ENCODE measurements at regions not wholly inside any gene's neighbourhood (a gene's known extent, or its start where the extent isn't known, plus 50 kb on each side); places are given as distances from the start of the nearest gene placed in this dataset.

DNA sequence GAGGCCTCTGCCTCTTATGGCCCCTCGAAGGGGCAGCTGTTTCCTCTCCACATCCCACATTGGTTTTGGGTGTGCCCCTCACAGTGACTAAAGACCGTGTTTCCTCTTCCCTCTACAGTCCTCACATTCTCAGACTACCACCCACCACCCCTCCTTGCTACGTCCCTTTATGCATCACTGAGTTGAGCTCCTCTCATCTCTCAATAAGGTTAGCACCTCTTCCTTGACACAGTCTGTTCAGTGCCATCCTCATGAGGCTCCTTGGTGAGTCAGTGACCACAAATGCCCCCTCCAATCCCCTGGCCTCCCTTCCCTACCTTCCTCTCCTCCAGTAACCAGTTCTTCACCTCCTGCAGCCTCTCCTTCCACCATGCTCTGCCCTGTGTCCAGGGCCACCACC is 239.1 kb upstream of the MYO3A start:
- Histone ChIP-seq H3K36me3 (ENCODE audit: control insufficient read depth in 1 of 2, insufficient read depth in 2 of 2, low read depth in 1 of 2, low read length in 2 of 2) (no peaks in the 10 kb centered on the region), H3K27ac (ENCODE audit: low read length, poor library complexity, severe bottlenecking) (no peak overlapping the region), H3K4ac (ENCODE audit: low read depth in 1 of 2, low read length in 2 of 2) (no peak overlapping the region), H3K4me1 (ENCODE audit: control insufficient read depth, insufficient read depth, low read depth, low read length) (peaks cover 1% of the 10 kb centered on the region), H2AFZ (ENCODE audit: low read depth, low read length) (no peak overlapping the region), H2BK12ac (ENCODE audit: low read length in 2 of 2) (no peak overlapping the region), H3K18ac (ENCODE audit: low read depth in 1 of 2, low read length in 2 of 2) (no peak overlapping the region), H3K14ac (ENCODE audit: low read length in 2 of 2) (no peak overlapping the region), H3K79me1 (replicated peaks; ENCODE audit: low read length, poor library complexity, severe bottlenecking) (no peaks in the 10 kb centered on the region), H3K27me3 (ENCODE audit: control insufficient read depth in 1 of 2, insufficient read depth in 1 of 2, low read length in 2 of 2) (peaks cover 0 to 18% of the 10 kb centered on the region in 2 experiments), H3K23ac (ENCODE audit: low read length in 2 of 2) (no peak overlapping the region), H4K91ac (ENCODE audit: low read length) (no peak overlapping the region), H4K8ac (ENCODE audit: low read length) (no peak overlapping the region), H3K4me2 (ENCODE audit: low read length, poor library complexity, severe bottlenecking) (no peak overlapping the region), H3K4me3 (ENCODE audit: insufficient read depth in 1 of 2, low read depth in 1 of 2, low read length in 2 of 2) (no peak overlapping the region), H3K9me3 (ENCODE audit: control insufficient read depth, low read length) (no peaks in the 10 kb centered on the region), H2BK5ac (ENCODE audit: low read depth, low read length, poor library complexity, severe bottlenecking) (no peak overlapping the region), H3K9ac (ENCODE audit: low read length) (no peak overlapping the region), H2BK120ac (ENCODE audit: low read depth, low read length) (no peak overlapping the region), H2BK15ac (ENCODE audit: low read depth, poor library complexity, severe bottlenecking) (no peak overlapping the region), H2AK5ac (ENCODE audit: low read length, severe bottlenecking) (no peak overlapping the region)
- WGBS, result 75% methylated on average over 3 of the region's 3 CpGs
- DNase-seq, result no peak

DNA sequence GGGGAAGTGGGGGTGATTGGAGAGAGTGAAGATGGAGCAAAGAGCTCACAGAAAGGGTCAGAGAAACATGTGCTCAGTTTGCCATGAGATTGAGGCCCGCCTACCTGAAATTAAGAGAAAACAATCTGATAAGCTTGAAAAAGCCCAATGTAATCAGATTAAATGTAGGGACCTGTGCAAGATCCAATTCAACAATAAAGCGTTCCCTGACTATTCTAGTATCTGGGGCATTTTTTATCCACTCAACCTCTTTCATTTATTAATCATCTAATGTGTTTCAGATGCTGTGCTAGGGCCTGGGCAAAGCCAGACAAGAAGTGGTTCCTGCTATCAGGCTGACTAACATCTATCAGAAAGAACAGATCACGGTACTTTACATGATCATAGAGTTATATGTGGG is 238.4 kb upstream of the MYO3A start:
- H3K14ac ChIP-seq (ENCODE audit: low read length in 2 of 2), result no peak overlapping the region
- no peak for DNase-seq
- H3K79me1 ChIP-seq (replicated peaks; ENCODE audit: low read length, poor library complexity, severe bottlenecking), result no peaks in the 10 kb centered on the region
- no peak overlapping the region for H4K8ac ChIP-seq (ENCODE audit: low read length)
- H3K9me3 ChIP-seq (ENCODE audit: control insufficient read depth, low read length), result no peaks in the 10 kb centered on the region
- H3K9ac ChIP-seq (ENCODE audit: low read length), result no peak overlapping the region
- no peak overlapping the region for H3K23ac ChIP-seq (ENCODE audit: low read length in 2 of 2)
- no peak overlapping the region for H3K4ac ChIP-seq (ENCODE audit: low read depth in 1 of 2, low read length in 2 of 2)
- H3K27me3 ChIP-seq (ENCODE audit: control insufficient read depth in 1 of 2, insufficient read depth in 1 of 2, low read length in 2 of 2), result peaks cover 0 to 18% of the 10 kb centered on the region in 2 experiments
- H4K91ac ChIP-seq (ENCODE audit: low read length), result no peak overlapping the region
- H2BK12ac ChIP-seq (ENCODE audit: low read length in 2 of 2), result no peak overlapping the region
- no peak overlapping the region for H2BK15ac ChIP-seq (ENCODE audit: low read depth, poor library complexity, severe bottlenecking)
- no peak overlapping the region for H3K27ac ChIP-seq (ENCODE audit: low read length, poor library complexity, severe bottlenecking)
- 42% methylated on average over 2 of the region's 3 CpGs for WGBS
- H2AFZ ChIP-seq (ENCODE audit: low read depth, low read length), result no peak overlapping the region
- no peak overlapping the region for H3K18ac ChIP-seq (ENCODE audit: low read depth in 1 of 2, low read length in 2 of 2)
- H3K36me3 ChIP-seq (ENCODE audit: control insufficient read depth in 1 of 2, insufficient read depth in 2 of 2, low read depth in 1 of 2, low read length in 2 of 2), result no peaks in the 10 kb centered on the region
- no peak overlapping the region for H2AK5ac ChIP-seq (ENCODE audit: low read length, severe bottlenecking)
- no peak overlapping the region for H3K4me2 ChIP-seq (ENCODE audit: low read length, poor library complexity, severe bottlenecking)
- H2BK120ac ChIP-seq (ENCODE audit: low read depth, low read length), result no peak overlapping the region
- H3K4me1 ChIP-seq (ENCODE audit: control insufficient read depth, insufficient read depth, low read depth, low read length), result peaks cover 1% of the 10 kb centered on the region
- no peak overlapping the region for H2BK5ac ChIP-seq (ENCODE audit: low read depth, low read length, poor library complexity, severe bottlenecking)
- H3K4me3 ChIP-seq (ENCODE audit: insufficient read depth in 1 of 2, low read depth in 1 of 2, low read length in 2 of 2), result no peak overlapping the region

- no peak overlapping the region for H3K23ac ChIP-seq (ENCODE audit: low read length in 2 of 2)
- H3K9ac ChIP-seq (ENCODE audit: low read length), result no peak overlapping the region
- peaks cover 1% of the 10 kb centered on the region for H3K4me1 ChIP-seq (ENCODE audit: control insufficient read depth, insufficient read depth, low read depth, low read length)
- no peak overlapping the region for H3K4me2 ChIP-seq (ENCODE audit: low read length, poor library complexity, severe bottlenecking)
- H3K9me3 ChIP-seq (ENCODE audit: control insufficient read depth, low read length), result no peaks in the 10 kb centered on the region
- DNase-seq, result no peak
- no peak overlapping the region for H2BK120ac ChIP-seq (ENCODE audit: low read depth, low read length)
- no peak overlapping the region for H2BK12ac ChIP-seq (ENCODE audit: low read length in 2 of 2)
- H3K14ac ChIP-seq (ENCODE audit: low read length in 2 of 2), result no peak overlapping the region
- no peak overlapping the region for H4K8ac ChIP-seq (ENCODE audit: low read length)
- H4K91ac ChIP-seq (ENCODE audit: low read length), result no peak overlapping the region
- no peak overlapping the region for H2BK5ac ChIP-seq (ENCODE audit: low read depth, low read length, poor library complexity, severe bottlenecking)
- H2AK5ac ChIP-seq (ENCODE audit: low read length, severe bottlenecking), result no peak overlapping the region
- H3K79me1 ChIP-seq (replicated peaks; ENCODE audit: low read length, poor library complexity, severe bottlenecking), result no peaks in the 10 kb centered on the region
- H3K18ac ChIP-seq (ENCODE audit: low read depth in 1 of 2, low read length in 2 of 2), result no peak overlapping the region
- no peak overlapping the region for H2BK15ac ChIP-seq (ENCODE audit: low read depth, poor library complexity, severe bottlenecking)
- H2AFZ ChIP-seq (ENCODE audit: low read depth, low read length), result no peak overlapping the region
- H3K4me3 ChIP-seq (ENCODE audit: insufficient read depth in 1 of 2, low read depth in 1 of 2, low read length in 2 of 2), result no peak overlapping the region
- H3K27me3 ChIP-seq (ENCODE audit: control insufficient read depth in 1 of 2, insufficient read depth in 1 of 2, low read length in 2 of 2), result peaks cover 0 to 16% of the 10 kb centered on the region in 2 experiments
- no peak overlapping the region for H3K27ac ChIP-seq (ENCODE audit: low read length, poor library complexity, severe bottlenecking)
- WGBS, result 76% methylated on average over 6 of the region's 6 CpGs
- H3K4ac ChIP-seq (ENCODE audit: low read depth in 1 of 2, low read length in 2 of 2), result no peak overlapping the region
- no peaks in the 10 kb centered on the region for H3K36me3 ChIP-seq (ENCODE audit: control insufficient read depth in 1 of 2, insufficient read depth in 2 of 2, low read depth in 1 of 2, low read length in 2 of 2)
These were observed 237.9 kb upstream of the MYO3A start for GRCh38 chr10:25696013-25696708.

DNA sequence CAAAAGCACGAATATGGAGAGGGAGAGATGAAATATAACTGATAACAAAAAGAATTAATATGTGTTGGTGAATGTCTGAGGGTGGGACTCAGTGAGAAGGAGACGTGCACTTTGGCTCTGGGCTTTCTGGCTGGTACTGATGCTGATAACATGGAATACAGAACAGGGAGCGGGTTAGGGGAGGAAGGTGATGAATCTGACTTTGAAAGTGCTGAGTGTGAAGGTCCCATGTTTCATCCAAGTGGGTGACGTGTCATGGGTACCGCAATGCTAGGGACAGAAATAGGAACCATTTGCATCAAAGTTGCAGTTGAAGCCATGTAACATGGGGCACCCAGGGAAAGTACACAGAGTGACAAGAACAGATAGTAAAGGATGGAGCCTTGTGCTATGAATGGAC is 236.6 kb upstream of the MYO3A start:
- Histone ChIP-seq H3K27ac (ENCODE audit: low read length, poor library complexity, severe bottlenecking) (no peak overlapping the region), H3K23ac (ENCODE audit: low read length in 2 of 2) (no peak overlapping the region), H2BK5ac (ENCODE audit: low read depth, low read length, poor library complexity, severe bottlenecking) (no peak overlapping the region), H3K27me3 (ENCODE audit: control insufficient read depth in 1 of 2, insufficient read depth in 1 of 2, low read length in 2 of 2) (peaks cover 0 to 16% of the 10 kb centered on the region in 2 experiments), H3K79me1 (replicated peaks; ENCODE audit: low read length, poor library complexity, severe bottlenecking) (no peaks in the 10 kb centered on the region), H3K4me2 (ENCODE audit: low read length, poor library complexity, severe bottlenecking) (no peak overlapping the region), H2AK5ac (ENCODE audit: low read length, severe bottlenecking) (no peak overlapping the region), H2AFZ (ENCODE audit: low read depth, low read length) (no peak overlapping the region), H3K9ac (ENCODE audit: low read length) (no peak overlapping the region), H3K4me1 (ENCODE audit: control insufficient read depth, insufficient read depth, low read depth, low read length) (peaks cover 1% of the 10 kb centered on the region), H3K4me3 (ENCODE audit: insufficient read depth in 1 of 2, low read depth in 1 of 2, low read length in 2 of 2) (no peak overlapping the region), H2BK12ac (ENCODE audit: low read length in 2 of 2) (no peak overlapping the region), H3K4ac (ENCODE audit: low read depth in 1 of 2, low read length in 2 of 2) (no peak overlapping the region), H3K36me3 (ENCODE audit: control insufficient read depth in 1 of 2, insufficient read depth in 2 of 2, low read depth in 1 of 2, low read length in 2 of 2) (no peaks in the 10 kb centered on the region), H3K14ac (ENCODE audit: low read length in 2 of 2) (no peak overlapping the region), H3K9me3 (ENCODE audit: control insufficient read depth, low read length) (no peaks in the 10 kb centered on the region), H2BK120ac (ENCODE audit: low read depth, low read length) (no peak overlapping the region), H4K8ac (ENCODE audit: low read length) (no peak overlapping the region), H2BK15ac (ENCODE audit: low read depth, poor library complexity, severe bottlenecking) (no peak overlapping the region), H3K18ac (ENCODE audit: low read depth in 1 of 2, low read length in 2 of 2) (no peak overlapping the region), H4K91ac (ENCODE audit: low read length) (peak overlapping the region; percentile 7)
- WGBS, result 79% methylated on average over 5 of the region's 5 CpGs
- no peak for DNase-seq

Measured in mesenchymal stem cell (in vitro differentiated cells and primary cell).